H1 (cell line): ENCODE measurements at regions not wholly inside any gene's neighbourhood (a gene's known extent, or its start where the extent isn't known, plus 50 kb on each side); places are given as distances from the start of the nearest gene placed in this dataset.

Source experiments
- CTCF ChIA-PET: fragments of 300-600 bp; sonication (Branson Sonifier 250); formaldehyde crosslinking; loops from one replicate; lab custom pipeline; 2021; ENCODE audit not compliant: partially characterized antibody; lab: Charles Lee
- POLR2A ChIA-PET: fragments of 300-600 bp; sonication (Branson Sonifier 250); formaldehyde crosslinking; loops from one replicate; lab custom pipeline; 2021; ENCODE audit warnings: inconsistent platforms; ENCODE audit not compliant: partially characterized antibody; lab: Charles Lee
- DNase-seq, 2 experiments: peaks; one replicate each; pipeline versions ENCODE4 v3.0.0 to v3.0.0-alpha.2; 2010 to 2022; ENCODE audit warnings: low spot score in 2 of 2, low read depth in 1 of 2, mixed read lengths in 1 of 2
- FAIRE-seq: peaks from 2 replicates; lab custom pipeline; 2011; peaks lifted over from hg19 to GRCh38; lab: Jason Lieb, UNC
- H2AFZ ChIP-seq: 2 replicates; pipeline ENCODE4 v1.8.1; 2012; ENCODE audit warnings: low read length, inconsistent platforms
- H2AK5ac ChIP-seq: 2 replicates; pipeline ENCODE4 v1.6.1; 2013; ENCODE audit warnings: low read depth, low read length
- H2BK120ac ChIP-seq: replicated peaks from 2 replicates; pipeline ENCODE3; 2013; ENCODE audit warnings: low read depth, low read length, inconsistent platforms
- H2BK12ac ChIP-seq: 2 replicates; pipeline ENCODE4 v1.6.1; 2013; ENCODE audit warnings: low read depth, low read length
- H2BK15ac ChIP-seq: 2 replicates; pipeline ENCODE4 v1.6.1; 2013; ENCODE audit warnings: low read length
- H2BK20ac ChIP-seq: 2 replicates; pipeline ENCODE4 v1.6.1; 2013; ENCODE audit warnings: low read length
- H2BK5ac ChIP-seq: 2 replicates; pipeline ENCODE4 v1.6.1; 2013; ENCODE audit warnings: low read depth, low read length
- H3K14ac ChIP-seq: 2 replicates; pipeline ENCODE4 v1.6.1; 2013; ENCODE audit warnings: inconsistent platforms; ENCODE audit not compliant: insufficient read length
- H3K18ac ChIP-seq: 2 replicates; pipeline ENCODE4 v1.6.1; 2013; ENCODE audit warnings: low read length; ENCODE audit errors: extremely low read depth
- H3K23ac ChIP-seq: 2 replicates; pipeline ENCODE4 v1.6.1; 2013; ENCODE audit warnings: inconsistent platforms; ENCODE audit not compliant: insufficient read length
- H3K23me2 ChIP-seq: 2 replicates; pipeline ENCODE4 v1.6.1; 2013; ENCODE audit warnings: low read depth, low read length
- H3K27ac ChIP-seq: 2 replicates; pipeline ENCODE4 v1.6.1; 2011; ENCODE audit warnings: low read depth, low read length, inconsistent platforms
- H3K27me3 ChIP-seq, 4 experiments: replicated peaks in 1 of 4; 1 replicate in 1 of 4; 2 replicates in 3 of 4; pipeline versions ENCODE4 v1.6.1 to v1.8.1; 2011 to 2013; ENCODE audit warnings: low read length in 3 of 4, mild to moderate bottlenecking in 3 of 4, inconsistent platforms in 2 of 4, mixed read lengths in 2 of 4, moderate library complexity in 1 of 4; ENCODE audit not compliant: control insufficient read depth in 3 of 4, insufficient read depth in 3 of 4; ENCODE audit errors: extremely low read depth in 1 of 4
- H3K36me3 ChIP-seq, 4 experiments: 2 replicates each; pipeline versions ENCODE4 v1.6.1 to v1.8.1; 2011 to 2013; ENCODE audit warnings: mild to moderate bottlenecking in 4 of 4, low read length in 3 of 4, moderate library complexity in 2 of 4, control low read depth in 1 of 4, inconsistent platforms in 1 of 4; ENCODE audit not compliant: insufficient read depth in 4 of 4, control insufficient read depth in 2 of 4
- H3K4ac ChIP-seq: replicated peaks from 2 replicates; pipeline ENCODE3; 2013; ENCODE audit warnings: low read length, low read depth, mixed read lengths, inconsistent platforms; ENCODE audit not compliant: insufficient read length
- H3K4me1 ChIP-seq, 4 experiments: replicated peaks in 1 of 4; 1 replicate in 1 of 4; 2 replicates in 3 of 4; pipeline versions ENCODE4 v1.6.1 to v1.8.1; 2011 to 2013; ENCODE audit warnings: low read length in 3 of 4, inconsistent platforms in 2 of 4, mixed read lengths in 1 of 4; ENCODE audit not compliant: insufficient read depth in 4 of 4, control insufficient read depth in 3 of 4
- H3K4me2 ChIP-seq, 2 experiments: 2 replicates each; pipeline versions ENCODE4 v1.6.1 to v1.8.1; 2011 to 2013; ENCODE audit warnings: low read depth in 2 of 2, low read length in 2 of 2, control low read depth in 1 of 2, inconsistent platforms in 1 of 2, mild to moderate bottlenecking in 1 of 2; ENCODE audit not compliant: insufficient read depth in 1 of 2
- H3K4me3 ChIP-seq, 4 experiments: fragments of 200-600, 300-600 bp in 1 of 4; sonication (generic), shearing (Covaris generic), sonication (Bioruptor Twin) in 1 of 4; 2 replicates each; pipeline versions ENCODE4 v1.5.1 to v1.8.1; 2011 to 2016; ENCODE audit warnings: low read length in 4 of 4, low read depth in 3 of 4, control low read depth in 2 of 4, inconsistent platforms in 2 of 4, mild to moderate bottlenecking in 2 of 4, mixed read lengths in 1 of 4, moderate library complexity in 1 of 4; ENCODE audit not compliant: insufficient read depth in 2 of 4; ENCODE audit errors: extremely low read depth in 1 of 4
- H3K56ac ChIP-seq: replicated peaks from 2 replicates; pipeline ENCODE3; 2013; ENCODE audit warnings: low read depth, mild to moderate bottlenecking, mixed read lengths, low read length, inconsistent platforms; ENCODE audit not compliant: insufficient read length
- H3K79me1 ChIP-seq: 2 replicates; pipeline ENCODE4 v1.6.1; 2013; ENCODE audit warnings: low read depth, low read length, control low read depth
- H3K79me2 ChIP-seq, 2 experiments: 2 replicates each; pipeline versions ENCODE4 v1.6.1 to v1.8.1; 2012 to 2013; ENCODE audit warnings: low read length in 2 of 2, mild to moderate bottlenecking in 2 of 2, inconsistent platforms in 1 of 2; ENCODE audit not compliant: insufficient read depth in 2 of 2, control insufficient read depth in 1 of 2
- H3K9ac ChIP-seq, 4 experiments: replicated peaks in 1 of 4; 1 replicate in 1 of 4; 2 replicates in 3 of 4; pipeline versions ENCODE4 v1.6.1 to v1.8.1; 2011 to 2013; ENCODE audit warnings: low read depth in 3 of 4, low read length in 3 of 4, control low read depth in 2 of 4, mild to moderate bottlenecking in 2 of 4, moderate library complexity in 2 of 4, inconsistent platforms in 1 of 4; ENCODE audit errors: extremely low read depth in 1 of 4
- H3K9me3 ChIP-seq, 2 experiments: 2 replicates each; pipeline versions ENCODE4 v1.6.1 to v1.8.1; 2012 to 2013; ENCODE audit warnings: mild to moderate bottlenecking in 2 of 2, moderate library complexity in 2 of 2, control low read depth in 1 of 2, inconsistent platforms in 1 of 2, low read depth in 1 of 2, low read length in 1 of 2, mixed read lengths in 1 of 2; ENCODE audit not compliant: insufficient read depth in 2 of 2
- H4K20me1 ChIP-seq, 2 experiments: replicated peaks in 1 of 2; 2 replicates each; pipeline versions ENCODE3 to v1.8.1; 2011 to 2013; ENCODE audit warnings: inconsistent platforms in 2 of 2, low read length in 2 of 2, mild to moderate bottlenecking in 1 of 2; ENCODE audit not compliant: insufficient read depth in 2 of 2, control insufficient read depth in 1 of 2
- H4K5ac ChIP-seq: 2 replicates; pipeline ENCODE4 v1.6.1; 2013; ENCODE audit warnings: low read length, low read depth, mixed read lengths, inconsistent platforms; ENCODE audit not compliant: insufficient read length
- H4K8ac ChIP-seq: 2 replicates; pipeline ENCODE4 v1.8.0; 2013; ENCODE audit warnings: mild to moderate bottlenecking, moderate library complexity, low read length, inconsistent platforms; ENCODE audit not compliant: insufficient read depth; ENCODE audit errors: extremely low read depth
- H4K91ac ChIP-seq: replicated peaks from 2 replicates; pipeline ENCODE3; 2013; ENCODE audit warnings: low read length, mixed read lengths, inconsistent platforms; ENCODE audit not compliant: insufficient read length
- BCL11A ChIP-seq, 2 experiments: IDR thresholded peaks; one replicate each; pipeline ENCODE4 v1.6.1; 2011; ENCODE audit warnings: low read depth in 2 of 2, low read length in 2 of 2, mild to moderate bottlenecking in 2 of 2
- CBX5 ChIP-seq: fragments of 300-800, 300-1000 bp; sonication (generic); IDR thresholded peaks from 2 replicates; pipeline ENCODE4 v1.7.1; 2016; ENCODE audit warnings: antibody characterized with exemption, low read length, low read depth
- MAFK ChIP-seq: IDR thresholded peaks from 2 replicates; pipeline ENCODE4 v1.6.1; 2012; ENCODE audit warnings: low read depth, mild to moderate bottlenecking, improper control_type of control experiment, low read length
- SUZ12 ChIP-seq: fragments of 200-600 bp; sonication (generic); IDR thresholded peaks from 2 replicates; pipeline ENCODE4 v1.6.1; 2012; ENCODE audit warnings: mild to moderate bottlenecking, inconsistent platforms, low read length, moderate library complexity, mixed read lengths
- ZNF274 ChIP-seq: IDR thresholded peaks from 2 replicates; pipeline ENCODE4 v1.7.0; 2012; ENCODE audit warnings: low read length, borderline replicate concordance; ENCODE audit errors: extremely low read depth
- WGBS, 2 experiments: shearing (Covaris generic) in 1 of 2; methylation state at CpG; one replicate each; pipeline versions ENCODE4 v1.1.6 to v1.1.7; 2013 to 2015; ENCODE audit warnings: low lambda C conversion rate in 2 of 2, mixed read lengths in 2 of 2, inconsistent platforms in 1 of 2, low coverage in 1 of 2, missing lambda C conversion rate in 1 of 2; ENCODE audit not compliant: insufficient replicate concordance in 2 of 2, insufficient coverage in 1 of 2, insufficient read length in 1 of 2; ENCODE audit errors: extremely low coverage in 1 of 2, missing lambda C conversion rate in 1 of 2; 5-methylcytosine and 5-hydroxymethylcytosine counted together

DNA sequence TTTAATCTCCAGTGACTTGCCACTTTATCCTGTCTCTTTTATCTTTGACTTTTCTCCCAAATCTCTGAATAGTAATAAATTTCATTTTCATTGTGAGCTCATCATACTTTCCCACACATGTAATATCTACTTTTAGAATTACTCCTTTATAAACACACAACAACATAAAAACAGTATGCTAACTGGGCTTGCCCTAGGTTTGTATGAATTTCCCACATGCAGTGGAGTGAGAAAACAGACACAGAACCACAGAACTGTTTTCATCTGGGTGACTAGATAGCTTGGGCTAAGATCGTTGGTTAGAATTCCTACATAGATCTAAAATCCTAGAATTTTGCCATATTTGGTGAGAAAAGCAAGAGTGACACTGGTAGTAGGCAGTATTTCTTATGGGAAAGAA, 409.5 kb downstream of the SPRY1 start:
- no peak overlapping the region for H2BK12ac ChIP-seq
- H2BK5ac ChIP-seq: no peak overlapping the region
- H4K5ac ChIP-seq: no peak overlapping the region
- H3K4me3 ChIP-seq: no peak overlapping the region
- CTCF ChIA-PET: interaction anchor here (1.1 to 1.5 kb wide), 2 partner anchors 22 to 33 kb away, joined by 3 to 6 read pairs; no protein-coding TSS in a partner anchor
- WGBS, 2 experiments: 94% methylated on average over 1 of the region's 1 CpG; no CpG with 5 or more reads in 1 of the 2 experiments
- H3K4me1 ChIP-seq: no peaks in the 10 kb centered on the region
- no peak overlapping the region for H3K27ac ChIP-seq
- H3K36me3 ChIP-seq: no peaks in the 10 kb centered on the region; a peak in 1 of 8 replicates
- no peak overlapping the region for H2BK120ac ChIP-seq
- no peaks in the 10 kb centered on the region for H4K20me1 ChIP-seq
- no peak overlapping the region for H4K8ac ChIP-seq
- no peak for FAIRE-seq
- no peaks in the 10 kb centered on the region for H3K9me3 ChIP-seq
- no peaks in the 10 kb centered on the region for H3K79me2 ChIP-seq
- H2BK20ac ChIP-seq: no peak overlapping the region
- no peak overlapping the region for H3K4ac ChIP-seq
- no peak overlapping the region for H3K56ac ChIP-seq
- no peak overlapping the region; the same call in 1 of the 2 replicates for H2AFZ ChIP-seq
- H3K9ac ChIP-seq: no peak overlapping the region
- no peak for DNase-seq
- no peak overlapping the region for H3K23ac ChIP-seq
- TF ChIP-seq SUZ12 (no peak), MAFK (no peak), BCL11A (IDR thresholded peaks at IDR 0.05; ENCODE audit: low read depth in 2 of 2, low read length in 2 of 2) (no peak), ZNF274 (no peak), CBX5 (no peak)
- TF ChIP-seq, all 59 proteins: peak for 0
- H2BK15ac ChIP-seq: no peak overlapping the region
- H3K79me1 ChIP-seq: no peaks in the 10 kb centered on the region
- H2AK5ac ChIP-seq: no peak overlapping the region
- no peaks in the 10 kb centered on the region for H3K23me2 ChIP-seq
- no peak overlapping the region for H4K91ac ChIP-seq
- no peak overlapping the region for H3K14ac ChIP-seq
- no peaks in the 10 kb centered on the region for H3K27me3 ChIP-seq
- no peak overlapping the region for H3K4me2 ChIP-seq
- POLR2A ChIA-PET: no interaction called here
- H3K18ac ChIP-seq: no peak overlapping the region
